HG02678 (cell line): ENCODE measurements at regions not wholly inside any gene's neighbourhood (a gene's known extent, or its start where the extent isn't known, plus 50 kb on each side); places are given as distances from the start of the nearest gene placed in this dataset.

Experiments
- ATAC-seq: cut with Tn5 transposase; IDR thresholded peaks from one replicate; pipeline ENCODE4 v1.9.1; 2021; ENCODE audit warnings: mild to moderate bottlenecking, moderate library complexity; ENCODE audit not compliant: unreplicated experiment

- no peak for ATAC-seq
Observed at GRCh38 chr15:36315649-36316048, 263.8 kb upstream of the CDIN1 start.

GRCh38 chr15:36323615-36324014 is 255.8 kb upstream of the CDIN1 start:
- no peak for ATAC-seq

GRCh38 chr15:36325206-36325605 is 254.2 kb upstream of the CDIN1 start:
- ATAC-seq = no peak

GRCh38 chr15:36329592-36329991 is 249.8 kb upstream of the CDIN1 start:
- no peak for ATAC-seq

- no peak for ATAC-seq
Observed at GRCh38 chr15:36330598-36330997, 248.8 kb upstream of the CDIN1 start.

- ATAC-seq = no peak
Observed at GRCh38 chr15:36331531-36332275, 247.7 kb upstream of the CDIN1 start.

GRCh38 chr15:36332301-36332700 is 247.1 kb upstream of the CDIN1 start:
- no peak for ATAC-seq

- no peak for ATAC-seq
Observed at GRCh38 chr15:36332896-36333295, 246.5 kb upstream of the CDIN1 start.

- no peak for ATAC-seq
Observed at GRCh38 chr15:36334059-36334458, 245.4 kb upstream of the CDIN1 start.

GRCh38 chr15:36335224-36335623 is 244.2 kb upstream of the CDIN1 start:
- no peak for ATAC-seq

GRCh38 chr15:36335659-36336058 is 243.8 kb upstream of the CDIN1 start:
- ATAC-seq = no peak

- ATAC-seq = no peak
Observed at GRCh38 chr15:36344887-36345286, 234.5 kb upstream of the CDIN1 start.

- no peak for ATAC-seq
Observed at GRCh38 chr15:36347272-36347858, 232.1 kb upstream of the CDIN1 start.

GRCh38 chr15:36356466-36356865 is 223.0 kb upstream of the CDIN1 start:
- ATAC-seq = no peak

GRCh38 chr15:36356978-36357601 is 222.3 kb upstream of the CDIN1 start:
- ATAC-seq = no peak

- no peak for ATAC-seq
Observed at GRCh38 chr15:36358094-36358493, 221.3 kb upstream of the CDIN1 start.

- no peak for ATAC-seq
Observed at GRCh38 chr15:36358523-36358922, 220.9 kb upstream of the CDIN1 start.

- ATAC-seq = no peak
Observed at GRCh38 chr15:36359286-36359685, 220.1 kb upstream of the CDIN1 start.

- no peak for ATAC-seq
Observed at GRCh38 chr15:36361351-36361870, 218.0 kb upstream of the CDIN1 start.

GRCh38 chr15:36362509-36362915 is 216.9 kb upstream of the CDIN1 start:
- no peak for ATAC-seq

GRCh38 chr15:36363335-36363734 is 216.1 kb upstream of the CDIN1 start:
- no peak for ATAC-seq

- no peak for ATAC-seq
Observed at GRCh38 chr15:36364377-36364776, 215.0 kb upstream of the CDIN1 start.
